ENCODE measurements at regions not wholly inside any gene's neighbourhood (a gene's known extent, or its start where the extent isn't known, plus 50 kb on each side); places are given as distances from the start of the nearest gene placed in this dataset.

GRCh38 chr6:130535242-130535641, 169.4 kb downstream of the TMEM200A start:
- no peak for TF ChIP-seq CTCF (IDR thresholded peaks at IDR 0.05)
- no peak for TF ChIP-seq POLR2A (IDR thresholded peaks at IDR 0.05)

Measured in uterus (tissue), 2 donors.